ENCODE measurements at regions not wholly inside any gene's neighbourhood (a gene's known extent, or its start where the extent isn't known, plus 50 kb on each side); places are given as distances from the start of the nearest gene placed in this dataset.

DNA sequence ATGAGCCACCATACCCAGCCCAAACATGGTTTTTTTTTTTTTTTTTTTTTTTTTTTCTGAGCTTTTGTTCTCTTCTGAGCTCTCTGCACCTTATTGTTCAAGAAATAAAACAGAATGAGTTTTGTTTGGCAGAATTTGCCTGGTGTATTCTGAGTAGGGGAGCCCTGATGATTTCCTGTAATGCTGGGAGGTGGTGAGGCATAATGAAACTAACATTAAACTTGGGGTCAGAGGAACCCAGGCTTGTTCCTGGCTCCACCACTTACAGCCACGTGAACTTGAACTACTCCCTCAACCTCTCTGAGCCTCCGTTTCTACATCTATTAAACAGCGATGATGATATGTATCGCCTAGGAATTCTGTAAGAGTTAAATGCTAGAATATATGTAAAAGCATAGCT lies 276.3 kb upstream of the CRY1 start:
- DNase-seq (ENCODE audit: insufficient read length, low spot score) (no peak), FAIRE-seq (no peak)
- TF ChIP-seq, protein P1, sequence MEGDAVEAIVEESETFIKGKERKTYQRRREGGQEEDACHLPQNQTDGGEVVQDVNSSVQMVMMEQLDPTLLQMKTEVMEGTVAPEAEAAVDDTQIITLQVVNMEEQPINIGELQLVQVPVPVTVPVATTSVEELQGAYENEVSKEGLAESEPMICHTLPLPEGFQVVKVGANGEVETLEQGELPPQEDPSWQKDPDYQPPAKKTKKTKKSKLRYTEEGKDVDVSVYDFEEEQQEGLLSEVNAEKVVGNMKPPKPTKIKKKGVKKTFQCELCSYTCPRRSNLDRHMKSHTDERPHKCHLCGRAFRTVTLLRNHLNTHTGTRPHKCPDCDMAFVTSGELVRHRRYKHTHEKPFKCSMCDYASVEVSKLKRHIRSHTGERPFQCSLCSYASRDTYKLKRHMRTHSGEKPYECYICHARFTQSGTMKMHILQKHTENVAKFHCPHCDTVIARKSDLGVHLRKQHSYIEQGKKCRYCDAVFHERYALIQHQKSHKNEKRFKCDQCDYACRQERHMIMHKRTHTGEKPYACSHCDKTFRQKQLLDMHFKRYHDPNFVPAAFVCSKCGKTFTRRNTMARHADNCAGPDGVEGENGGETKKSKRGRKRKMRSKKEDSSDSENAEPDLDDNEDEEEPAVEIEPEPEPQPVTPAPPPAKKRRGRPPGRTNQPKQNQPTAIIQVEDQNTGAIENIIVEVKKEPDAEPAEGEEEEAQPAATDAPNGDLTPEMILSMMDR (IDR thresholded peaks at IDR 0.05; ENCODE audit: insufficient read depth, missing control alignments) = no peak

DNA sequence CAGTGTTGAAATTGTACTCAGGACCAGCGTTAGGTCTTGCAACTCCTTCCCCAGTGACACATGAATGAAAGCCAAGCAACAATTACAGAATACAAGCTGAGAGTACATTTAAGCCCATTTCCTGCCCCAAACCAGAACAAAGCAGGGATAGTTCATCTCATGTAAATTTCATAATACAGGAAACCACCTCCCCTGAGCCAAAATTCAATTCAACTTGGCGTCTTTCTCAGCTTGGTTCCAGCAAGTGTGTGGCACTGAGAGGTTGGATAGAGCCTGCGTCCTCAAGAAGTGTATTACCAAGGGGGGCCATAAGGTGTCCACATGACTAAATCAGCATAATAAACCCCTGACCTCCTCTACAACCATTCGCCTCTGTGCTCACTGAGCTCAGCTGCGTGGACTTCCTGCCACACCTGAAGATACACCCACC lies 278.9 kb upstream of the CRY1 start:
- DNase-seq (ENCODE audit: insufficient read length, low spot score) (no peak), FAIRE-seq (no peak)
- TF ChIP-seq, protein P1 (IDR thresholded peaks at IDR 0.05; ENCODE audit: insufficient read depth, missing control alignments) = no peak

DNA sequence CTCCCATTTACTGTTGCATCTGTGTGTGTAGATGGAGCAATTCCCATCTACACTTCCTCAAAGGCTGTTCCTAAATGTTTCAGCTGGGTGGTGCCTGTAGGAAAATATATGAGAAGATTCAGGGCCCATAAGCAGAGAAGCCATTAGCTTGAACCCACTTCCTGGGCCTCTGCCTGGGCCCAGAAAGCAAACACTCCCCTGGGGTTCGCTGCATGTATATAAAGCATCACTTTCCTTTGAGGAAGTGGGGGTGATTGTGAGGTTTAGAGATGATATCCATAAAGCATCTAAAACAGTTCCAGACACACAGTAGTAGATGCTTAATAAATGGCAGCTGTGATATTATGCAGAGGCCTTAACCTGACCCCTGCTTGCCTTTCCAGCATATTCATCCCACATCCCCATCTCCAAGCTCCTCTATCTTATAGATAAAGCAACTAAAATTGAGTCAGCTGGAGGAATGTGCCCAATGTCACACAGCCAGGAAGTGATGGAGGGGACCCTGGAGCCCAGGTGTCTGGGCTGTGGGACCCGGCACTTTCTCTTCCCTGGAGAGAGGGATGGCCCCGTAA lies 280.0 kb upstream of the CRY1 start:
- TF ChIP-seq, protein P1 (IDR thresholded peaks at IDR 0.05; ENCODE audit: insufficient read depth, missing control alignments) = no peak
- DNase-seq (ENCODE audit: insufficient read length, low spot score) (no peak), FAIRE-seq (no peak)

DNA sequence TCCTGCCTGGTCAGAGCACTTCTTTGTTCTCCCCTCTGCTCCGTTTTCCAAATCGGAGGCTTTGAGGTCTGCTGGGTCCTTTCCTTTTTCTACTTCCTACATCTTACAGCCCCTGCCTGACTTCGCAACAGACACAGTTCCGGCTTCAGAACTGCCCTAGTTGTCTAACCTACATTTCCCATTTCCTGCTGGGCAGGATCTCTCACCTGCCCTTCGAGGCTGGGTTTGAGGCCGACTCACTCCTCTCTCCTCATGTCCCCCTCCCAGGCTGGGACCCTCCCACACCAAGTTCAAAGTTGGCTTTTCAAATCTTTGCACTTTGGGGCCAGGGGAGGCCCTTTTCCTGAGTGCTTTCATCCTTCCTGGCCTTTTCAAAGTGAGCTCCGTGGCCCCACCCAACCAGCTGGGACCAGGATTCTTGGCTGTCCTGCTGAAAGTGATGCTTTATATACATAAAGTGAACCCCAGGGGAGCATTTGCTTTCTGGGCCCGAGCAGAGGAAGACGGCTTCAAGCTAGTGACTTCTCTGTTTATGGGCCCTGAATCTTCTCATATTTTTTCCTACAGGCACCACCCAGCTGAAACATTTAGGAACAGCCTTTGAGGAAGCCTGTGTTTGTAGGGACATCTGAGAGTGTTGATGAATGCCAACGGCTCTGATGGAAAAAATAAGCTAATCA lies 281.0 kb upstream of the CRY1 start:
- FAIRE-seq = no peak
- TF ChIP-seq, protein P1 (IDR thresholded peaks at IDR 0.05; ENCODE audit: insufficient read depth, missing control alignments) = no peak
- DNase-seq (ENCODE audit: insufficient read length, low spot score) = no peak

DNA sequence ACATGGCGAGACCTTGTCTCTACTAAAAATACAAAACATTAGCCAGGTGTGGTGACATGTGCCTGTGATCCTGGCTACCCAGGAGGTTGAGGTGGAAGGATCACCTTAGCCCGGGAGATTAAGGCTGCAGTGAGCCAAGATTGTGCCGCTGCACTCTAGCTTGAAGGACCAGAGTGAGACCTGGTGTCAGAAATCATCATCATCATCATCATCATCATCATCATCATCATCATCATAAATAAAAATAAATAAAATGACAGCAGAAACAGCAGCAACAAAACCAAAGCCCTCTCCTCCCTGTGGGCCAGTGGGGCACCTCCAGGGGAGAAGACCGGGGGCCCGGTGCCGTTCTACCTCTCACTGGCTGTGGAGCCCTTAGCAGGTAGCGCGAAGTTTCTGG lies 281.9 kb upstream of the CRY1 start:
- TF ChIP-seq, protein P1 (IDR thresholded peaks at IDR 0.05; ENCODE audit: insufficient read depth, missing control alignments) = no peak
- no peak for FAIRE-seq

DNA sequence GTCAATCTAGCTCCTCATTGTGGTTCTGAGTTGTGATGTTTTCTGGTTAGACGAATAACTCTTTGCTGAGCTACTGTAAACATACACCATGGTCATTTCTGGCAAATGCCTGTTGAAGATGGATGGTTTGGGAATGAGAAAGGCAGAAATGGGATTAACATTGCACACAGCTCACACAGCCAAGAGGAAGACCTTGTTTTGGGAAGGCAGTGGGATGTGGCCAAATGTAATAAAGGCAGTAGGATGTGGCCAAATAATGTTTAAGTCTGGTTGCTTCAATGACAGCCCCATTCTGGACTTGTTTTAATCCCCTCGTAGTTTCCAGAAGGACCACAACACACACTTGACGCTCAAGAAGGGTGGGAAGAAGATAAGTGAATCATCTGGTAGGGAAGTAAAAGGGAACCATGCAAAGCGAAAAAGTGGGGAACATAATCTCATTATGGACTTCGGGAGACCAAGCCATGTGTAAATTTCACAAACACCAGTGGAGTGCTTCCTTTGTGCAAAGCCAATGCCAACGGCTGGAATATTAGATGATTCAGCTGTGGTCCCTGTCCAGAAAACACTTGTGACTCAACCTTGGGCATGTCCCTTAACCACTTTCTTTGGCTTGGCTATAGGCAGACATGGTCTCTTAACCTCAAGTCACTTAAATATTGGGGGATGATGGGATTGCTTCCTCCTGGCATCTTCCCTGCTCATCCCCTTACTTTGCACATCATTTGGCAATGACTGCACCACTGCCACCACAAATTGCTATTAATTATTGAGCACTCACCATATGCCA lies 284.4 kb upstream of the CRY1 start:
- no peak for DNase-seq (ENCODE audit: insufficient read length, low spot score)
- TF ChIP-seq, protein P1 (IDR thresholded peaks at IDR 0.05; ENCODE audit: insufficient read depth, missing control alignments) = no peak
- FAIRE-seq = no peak

More for the DNA sequence above, 281.9 kb upstream of the CRY1 start:
- no peak for DNase-seq (ENCODE audit: insufficient read length, low spot score)
